Endothelial cell of umbilical vein (primary cell): ENCODE measurements at regions not wholly inside any gene's neighbourhood (a gene's known extent, or its start where the extent isn't known, plus 50 kb on each side); places are given as distances from the start of the nearest gene placed in this dataset.

Experiments
- BruUV-seq: library from RNA; stranded (reverse); fragments of 400-500 nt; replicated peaks from 2 replicates; lab custom pipeline; 2021; lab: Mats Ljungman, UMichigan
- CTCF ChIA-PET: fragments of 300-600, 350-600 bp; sonication (Branson Sonifier 250); formaldehyde crosslinking; loops from one replicate; lab custom pipeline; 2021; ENCODE audit warnings: antibody characterized with exemption, inconsistent platforms; lab: Charles Lee
- POLR2A ChIA-PET: fragments of 300-600, 350-600 bp; sonication (Branson Sonifier 250); formaldehyde crosslinking; loops from one replicate; lab custom pipeline; 2021; ENCODE audit warnings: antibody characterized with exemption, inconsistent platforms; lab: Charles Lee
- DNase-seq: peaks from one replicate; pipeline ENCODE4 v3.0.0-alpha.2; 2011; ENCODE audit warnings: low read depth, low spot score
- FAIRE-seq: peaks from 2 replicates; lab custom pipeline; 2011; peaks lifted over from hg19 to GRCh38; lab: Jason Lieb, UNC
- H2AFZ ChIP-seq: 2 replicates; pipeline ENCODE4 v1.6.0; 2012; ENCODE audit warnings: low read depth, low read length, control low read depth, inconsistent platforms
- H3K27ac ChIP-seq: 2 replicates; pipeline ENCODE4 v1.5.1; 2011; ENCODE audit warnings: low read depth, mild to moderate bottlenecking, control low read depth, low read length, moderate library complexity; ENCODE audit not compliant: insufficient read depth
- H3K27me3 ChIP-seq, 2 experiments: 2 replicates each; pipeline versions ENCODE4 v1.6.0 to v1.6.1; 2011; ENCODE audit warnings: low read length in 2 of 2, mixed read lengths in 1 of 2; ENCODE audit not compliant: control insufficient read depth in 2 of 2, insufficient read depth in 2 of 2
- H3K36me3 ChIP-seq, 2 experiments: 2 replicates in 1 of 2; 3 replicates in 1 of 2; pipeline ENCODE4 v1.5.1; 2011; ENCODE audit warnings: low read length in 2 of 2, mild to moderate bottlenecking in 1 of 2, moderate library complexity in 1 of 2; ENCODE audit not compliant: control insufficient read depth in 2 of 2, insufficient read depth in 2 of 2; ENCODE audit errors: extremely low read depth in 1 of 2
- H3K4me1 ChIP-seq: 3 replicates; pipeline ENCODE4 v1.5.1; 2011; ENCODE audit warnings: mild to moderate bottlenecking, low read length; ENCODE audit not compliant: control insufficient read depth, insufficient read depth; ENCODE audit errors: extremely low read depth
- H3K4me2 ChIP-seq: 2 replicates; pipeline ENCODE4 v1.6.1; 2011; ENCODE audit warnings: low read length, control low read depth, mixed read lengths; ENCODE audit not compliant: insufficient read depth
- H3K4me3 ChIP-seq, 3 experiments: fragments of 200-600 bp in 1 of 3; sonication (generic), shearing (Covaris generic) in 1 of 3; replicated peaks in 1 of 3; 2 replicates each; pipeline ENCODE4 v1.5.1; 2011 to 2016; ENCODE audit warnings: control low read depth in 3 of 3, low read length in 3 of 3, mild to moderate bottlenecking in 2 of 3, inconsistent platforms in 1 of 3, low read depth in 1 of 3, moderate library complexity in 1 of 3; ENCODE audit not compliant: insufficient read depth in 1 of 3
- H3K79me2 ChIP-seq: 2 replicates; pipeline ENCODE4 v1.6.0; 2012; ENCODE audit warnings: low read length, inconsistent platforms; ENCODE audit not compliant: control insufficient read depth, insufficient read depth
- H3K9ac ChIP-seq: replicated peaks from 2 replicates; pipeline ENCODE3; 2011; ENCODE audit warnings: low read length, control low read depth; ENCODE audit not compliant: insufficient read depth; ENCODE audit errors: extremely low read depth
- H3K9me1 ChIP-seq: replicated peaks from 3 replicates; pipeline ENCODE4 v1.6.0; 2011; ENCODE audit warnings: mild to moderate bottlenecking, low read length; ENCODE audit not compliant: control insufficient read depth, insufficient read depth; ENCODE audit errors: extremely low read depth
- H3K9me3 ChIP-seq: replicated peaks from 2 replicates; pipeline ENCODE4 v1.5.1; 2012; ENCODE audit warnings: low read length, inconsistent platforms; ENCODE audit not compliant: control insufficient read depth, insufficient read depth
- H4K20me1 ChIP-seq: replicated peaks from 2 replicates; pipeline ENCODE3; 2011; ENCODE audit warnings: mild to moderate bottlenecking, low read length; ENCODE audit not compliant: control insufficient read depth, insufficient read depth; ENCODE audit errors: extremely low read depth
- CTCF ChIP-seq, 2 donors: IDR thresholded peaks; 1 replicate in 1 of 2; 2 replicates in 1 of 2; pipeline ENCODE4 v1.5.1; 2011; ENCODE audit warnings: low read length in 2 of 2, mild to moderate bottlenecking in 2 of 2, moderate library complexity in 2 of 2, control low read depth in 1 of 2, inconsistent platforms in 1 of 2, low read depth in 1 of 2; ENCODE audit not compliant: insufficient read depth in 1 of 2; ENCODE audit errors: extremely low read depth in 1 of 2
- EZH2 ChIP-seq: IDR thresholded peaks from 2 replicates; pipeline ENCODE4 v1.6.1; 2012; ENCODE audit warnings: borderline replicate concordance, low read depth, mild to moderate bottlenecking, moderate library complexity, low read length, inconsistent platforms; ENCODE audit not compliant: severe bottlenecking
- FOS ChIP-seq: IDR thresholded peaks from 2 replicates; pipeline ENCODE4 v1.6.1; 2011; ENCODE audit warnings: mild to moderate bottlenecking, low read length, moderate library complexity, borderline replicate concordance; ENCODE audit not compliant: insufficient read depth
- GATA2 ChIP-seq: IDR thresholded peaks from 2 replicates; pipeline ENCODE4 v1.7.0; 2011; ENCODE audit warnings: low read depth, mild to moderate bottlenecking, moderate library complexity, mixed read lengths, low read length; ENCODE audit not compliant: insufficient read length, insufficient read depth
- JUN ChIP-seq: IDR thresholded peaks from 2 replicates; pipeline ENCODE4 v1.6.1; 2011; ENCODE audit warnings: borderline replicate concordance, low read depth; ENCODE audit not compliant: insufficient read length, insufficient read depth
- MAX ChIP-seq: IDR thresholded peaks from 2 replicates; pipeline ENCODE4 v1.6.1; 2011; ENCODE audit not compliant: insufficient read depth, insufficient read length
- MYC ChIP-seq: IDR thresholded peaks from one replicate; pipeline ENCODE4 v1.6.1; 2011; ENCODE audit warnings: mild to moderate bottlenecking, low read depth, low read length
- POLR2A ChIP-seq: IDR thresholded peaks from 2 replicates; pipeline ENCODE4 v1.6.1; 2012; ENCODE audit warnings: low read depth, mild to moderate bottlenecking, control low read depth, low read length
- POLR2AphosphoS5 ChIP-seq: IDR thresholded peaks from 2 replicates; pipeline ENCODE4 v1.6.1; 2012; ENCODE audit warnings: low read depth, mild to moderate bottlenecking, control low read depth, low read length, moderate library complexity; ENCODE audit not compliant: insufficient read depth
- dilution Hi-C: fragments of 300-500 bp; cut with MboI; formaldehyde crosslinking; loops from one replicate; pipeline ENCODE4 v1.15.0; 2019; ENCODE audit warnings: low sequenced_read_pairs; ENCODE audit not compliant: extremely low pct_ligation_motif_present
- intact Hi-C: fragments of 100-400 bp; cut with micrococcal nuclease; formaldehyde crosslinking; loops from one replicate; pipeline ENCODE4 v1.10.0; 2022

- Histone ChIP-seq H3K9me1 (no peaks in the 10 kb centered on the region), H3K4me3 (no peak overlapping the region), H3K36me3 (no peaks in the 10 kb centered on the region), H3K9me3 (no peaks in the 10 kb centered on the region), H3K27ac (no peak overlapping the region), H3K4me2 (no peak overlapping the region), H3K9ac (no peak overlapping the region), H3K79me2 (no peaks in the 10 kb centered on the region), H3K27me3 (no peaks in the 10 kb centered on the region), H3K4me1 (no peaks in the 10 kb centered on the region), H4K20me1 (no peaks in the 10 kb centered on the region), H2AFZ (no peak overlapping the region)
- intact Hi-C loops (no loop called here), dilution Hi-C loops (no loop called here)
- no peak for TF ChIP-seq JUN
- no peak for TF ChIP-seq MYC
- no peak for TF ChIP-seq FOS
- no peak for TF ChIP-seq EZH2
- TF ChIP-seq POLR2AphosphoS5: no peak
- TF ChIP-seq GATA2: no peak
- no peak for TF ChIP-seq POLR2A
- no peak for TF ChIP-seq CTCF (IDR thresholded peaks at IDR 0.05; ENCODE audit: extremely low read depth in 1 of 2, insufficient read depth in 1 of 2, low read depth in 1 of 2, low read length in 2 of 2)
- TF ChIP-seq MAX: no peak
- FAIRE-seq: no peak
- ChIA-PET CTCF (no interaction called here), POLR2A (no interaction called here)
- no TSS peak for BruUV-seq
- DNase-seq: no peak
These were observed 54.0 kb upstream of the GRIN3A start for GRCh38 chr9:101792475-101792874.
